ENCODE measurements at regions not wholly inside any gene's neighbourhood (a gene's known extent, or its start where the extent isn't known, plus 50 kb on each side); places are given as distances from the start of the nearest gene placed in this dataset.

DNA sequence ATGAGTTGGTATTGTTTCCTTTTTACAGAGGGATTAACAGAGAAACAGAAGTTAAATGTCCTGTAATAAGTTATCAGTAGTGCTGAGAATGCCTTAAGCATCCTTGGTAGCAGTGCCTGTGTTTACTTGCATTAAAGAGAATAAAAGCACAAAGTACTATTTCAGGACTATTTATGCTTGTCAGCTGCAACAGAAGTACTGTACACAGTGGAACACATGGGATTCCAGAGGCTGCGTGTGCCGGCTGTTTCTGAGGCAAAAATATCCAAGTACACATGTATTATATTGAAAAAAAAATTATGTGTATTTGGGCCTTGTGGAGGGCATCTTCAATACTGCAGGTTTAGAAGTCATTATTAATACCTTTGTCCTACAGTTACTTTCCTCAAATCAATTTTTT lies 58.2 kb upstream of the ACTBL2 start:
- in situ Hi-C loops (cut with MboI; ENCODE audit: low sequenced_read_pairs), result no loop called here

DNA sequence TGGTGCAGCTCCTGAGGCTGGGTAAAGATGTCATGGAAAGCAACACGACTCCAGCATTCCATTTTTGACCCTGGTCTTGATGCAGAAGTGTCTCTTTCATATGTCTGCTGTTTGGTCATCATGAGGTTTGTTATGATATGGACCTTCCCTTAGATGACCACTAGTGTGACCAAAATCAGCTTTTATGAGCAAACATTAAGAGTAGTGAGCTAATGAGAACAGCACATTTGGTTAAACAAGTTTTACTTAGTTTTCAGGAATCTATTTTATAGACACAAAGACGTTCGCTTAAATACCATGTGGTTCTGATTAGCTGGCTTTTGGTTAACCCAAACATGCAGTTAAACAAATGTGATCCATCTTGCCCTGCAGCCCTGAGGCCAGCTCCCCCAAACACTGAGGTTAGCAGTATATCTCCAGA lies 56.7 kb upstream of the ACTBL2 start:
- in situ Hi-C loops (cut with MboI; ENCODE audit: low sequenced_read_pairs), result no loop called here

- in situ Hi-C loops (cut with MboI; ENCODE audit: low sequenced_read_pairs), result no loop called here
Measured at GRCh38 chr5:57538341-57538955, 55.8 kb upstream of the ACTBL2 start.

GRCh38 chr5:57537811-57538210 lies 55.2 kb upstream of the ACTBL2 start:
- in situ Hi-C loops (cut with MboI; ENCODE audit: low sequenced_read_pairs), result no loop called here

DNA sequence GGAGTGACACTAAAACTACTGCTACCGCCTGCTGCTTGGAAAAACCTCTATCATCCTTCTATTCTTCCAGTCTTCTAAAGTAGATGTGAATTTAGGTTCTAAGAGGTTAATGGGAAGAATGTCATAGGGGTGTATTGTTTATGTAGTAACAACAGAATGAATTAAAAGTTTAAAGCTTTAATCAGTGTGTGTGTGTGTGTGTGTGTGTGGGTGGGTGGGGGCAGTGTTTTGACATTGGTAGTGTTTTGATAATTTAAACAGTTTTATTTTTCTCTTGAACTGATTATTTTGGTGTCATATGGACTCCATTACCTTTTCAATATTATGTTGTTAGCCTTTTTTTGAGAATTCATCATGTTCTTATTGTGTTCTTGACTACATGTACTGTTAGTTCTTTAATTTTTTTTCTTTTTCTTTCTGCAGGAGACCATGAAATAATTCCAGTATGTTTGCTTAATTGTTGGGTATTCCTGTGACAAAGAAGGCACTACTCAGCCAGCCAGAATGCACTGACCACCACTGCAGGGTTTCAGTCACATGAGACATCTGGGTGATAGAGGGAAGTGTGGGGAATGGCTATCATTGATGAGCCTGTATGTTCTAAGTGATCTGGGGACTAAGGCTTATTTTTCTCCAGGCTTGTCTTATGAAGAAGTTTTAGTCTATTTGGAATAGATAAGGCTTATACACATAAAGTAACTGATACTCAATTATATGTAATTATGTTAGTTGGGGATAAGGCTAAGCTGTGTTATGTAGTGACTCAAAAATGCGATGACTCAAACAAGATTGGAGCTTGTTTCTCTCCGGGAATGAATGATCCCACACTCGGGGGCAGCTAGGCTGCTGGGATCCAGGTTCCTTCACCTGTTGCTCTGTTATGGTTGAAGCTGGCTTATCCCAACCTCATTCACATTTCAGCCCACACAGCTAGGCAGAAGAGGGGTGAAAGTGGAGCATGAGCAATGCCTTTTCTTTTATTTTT lies 50.2 kb upstream of the ACTBL2 start:
- in situ Hi-C loops (cut with MboI; ENCODE audit: low sequenced_read_pairs), result no loop called here

Data from hTERT RPE-1 (cell line).